ENCODE measurements at regions not wholly inside any gene's neighbourhood (a gene's known extent, or its start where the extent isn't known, plus 50 kb on each side); places are given as distances from the start of the nearest gene placed in this dataset.

DNA sequence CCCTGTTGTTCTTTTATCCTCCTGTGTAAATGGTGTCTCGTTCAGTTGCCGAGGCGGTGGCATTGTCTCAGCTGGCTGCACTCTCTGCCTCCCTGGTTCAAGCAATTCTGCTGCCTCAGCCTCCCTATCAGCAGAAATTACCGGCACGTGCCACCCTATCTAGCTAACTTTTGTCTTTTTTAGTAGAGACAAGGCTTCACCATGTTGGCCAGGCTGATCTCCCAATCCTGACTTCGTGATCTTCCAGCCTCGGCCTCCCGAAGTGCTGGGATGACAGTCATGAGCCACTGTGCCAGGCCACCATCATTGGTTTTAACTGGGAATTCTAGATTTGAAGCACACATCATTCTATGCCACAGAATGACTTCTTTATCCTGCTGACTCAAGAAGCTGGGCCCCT, 175.3 kb upstream of the ALG10B start:
- no peak for TF ChIP-seq EZH2 (IDR thresholded peaks at IDR 0.05; ENCODE audit: low read length)
- TF ChIP-seq, protein P1, sequence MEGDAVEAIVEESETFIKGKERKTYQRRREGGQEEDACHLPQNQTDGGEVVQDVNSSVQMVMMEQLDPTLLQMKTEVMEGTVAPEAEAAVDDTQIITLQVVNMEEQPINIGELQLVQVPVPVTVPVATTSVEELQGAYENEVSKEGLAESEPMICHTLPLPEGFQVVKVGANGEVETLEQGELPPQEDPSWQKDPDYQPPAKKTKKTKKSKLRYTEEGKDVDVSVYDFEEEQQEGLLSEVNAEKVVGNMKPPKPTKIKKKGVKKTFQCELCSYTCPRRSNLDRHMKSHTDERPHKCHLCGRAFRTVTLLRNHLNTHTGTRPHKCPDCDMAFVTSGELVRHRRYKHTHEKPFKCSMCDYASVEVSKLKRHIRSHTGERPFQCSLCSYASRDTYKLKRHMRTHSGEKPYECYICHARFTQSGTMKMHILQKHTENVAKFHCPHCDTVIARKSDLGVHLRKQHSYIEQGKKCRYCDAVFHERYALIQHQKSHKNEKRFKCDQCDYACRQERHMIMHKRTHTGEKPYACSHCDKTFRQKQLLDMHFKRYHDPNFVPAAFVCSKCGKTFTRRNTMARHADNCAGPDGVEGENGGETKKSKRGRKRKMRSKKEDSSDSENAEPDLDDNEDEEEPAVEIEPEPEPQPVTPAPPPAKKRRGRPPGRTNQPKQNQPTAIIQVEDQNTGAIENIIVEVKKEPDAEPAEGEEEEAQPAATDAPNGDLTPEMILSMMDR (optimal IDR thresholded peaks at IDR 0.05 in 1 of 3, IDR thresholded peaks at IDR 0.05 in 1 of 3, conservative IDR thresholded peaks at IDR 0.05 in 1 of 3; ENCODE audit: extremely low read depth in 1 of 3, insufficient read depth in 2 of 3, low read length in 3 of 3), result no peak
- no peak for FAIRE-seq
- H2AFZ ChIP-seq (ENCODE audit: control insufficient read depth, low read length), result no peak overlapping the region
- H3K4me1 ChIP-seq (ENCODE audit: control insufficient read depth, extremely low read depth, insufficient read depth, low read length), result no peaks in the 10 kb centered on the region
- dilution Hi-C loops (cut with MboI; ENCODE audit: extremely low pct_ligation_motif_present, low sequenced_read_pairs), result no loop called here
- H3K4me3 ChIP-seq (ENCODE audit: control insufficient read depth in 2 of 3, extremely low read depth in 1 of 3, insufficient read depth in 2 of 3, low read depth in 1 of 3, low read length in 3 of 3), result no peak overlapping the region
- H3K79me2 ChIP-seq (ENCODE audit: control insufficient read depth, insufficient read depth, low read length), result no peaks in the 10 kb centered on the region
- no peaks in the 10 kb centered on the region for H3K9me3 ChIP-seq (ENCODE audit: control insufficient read depth, low read depth, low read length)
- H3K27me3 ChIP-seq (ENCODE audit: control insufficient read depth, extremely low read depth, insufficient read depth, low read length), result no peaks in the 10 kb centered on the region
- no peak for DNase-seq (ENCODE audit: low read depth, low spot score)
- H3K9me1 ChIP-seq (ENCODE audit: control insufficient read depth, extremely low read depth, insufficient read depth, low read length), result no peaks in the 10 kb centered on the region
- H3K4me2 ChIP-seq (ENCODE audit: control insufficient read depth, extremely low read depth, insufficient read depth, low read depth, low read length), result no peak overlapping the region
- no peak overlapping the region for H3K9ac ChIP-seq (ENCODE audit: control insufficient read depth, extremely low read depth, insufficient read depth, low read length)
- no peaks in the 10 kb centered on the region for H3K36me3 ChIP-seq (ENCODE audit: control insufficient read depth in 2 of 2, extremely low read depth in 1 of 2, insufficient read depth in 2 of 2, low read length in 2 of 2)
- no peaks in the 10 kb centered on the region for H4K20me1 ChIP-seq (ENCODE audit: control insufficient read depth, extremely low read depth, insufficient read depth, low read length)
- H3K27ac ChIP-seq (ENCODE audit: control insufficient read depth, insufficient read depth, low read length), result no peak overlapping the region

GRCh38 chr12:38141861-38142260, 174.7 kb upstream of the ALG10B start:
- peak; percentile 60 for FAIRE-seq
- no peaks in the 10 kb centered on the region for H3K9me3 ChIP-seq (ENCODE audit: control insufficient read depth, low read depth, low read length)
- H3K27ac ChIP-seq (ENCODE audit: control insufficient read depth, insufficient read depth, low read length), result no peak overlapping the region
- DNase-seq (ENCODE audit: low read depth, low spot score), result no peak
- H3K36me3 ChIP-seq (ENCODE audit: control insufficient read depth in 2 of 2, extremely low read depth in 1 of 2, insufficient read depth in 2 of 2, low read length in 2 of 2), result no peaks in the 10 kb centered on the region
- H3K27me3 ChIP-seq (ENCODE audit: control insufficient read depth, extremely low read depth, insufficient read depth, low read length), result no peaks in the 10 kb centered on the region
- H3K9me1 ChIP-seq (ENCODE audit: control insufficient read depth, extremely low read depth, insufficient read depth, low read length), result no peaks in the 10 kb centered on the region
- TF ChIP-seq EZH2 (IDR thresholded peaks at IDR 0.05; ENCODE audit: low read length), result no peak
- TF ChIP-seq, protein P1 (optimal IDR thresholded peaks at IDR 0.05 in 1 of 3, IDR thresholded peaks at IDR 0.05 in 1 of 3, conservative IDR thresholded peaks at IDR 0.05 in 1 of 3; ENCODE audit: extremely low read depth in 1 of 3, insufficient read depth in 2 of 3, low read length in 3 of 3), result no peak
- no peaks in the 10 kb centered on the region for H4K20me1 ChIP-seq (ENCODE audit: control insufficient read depth, extremely low read depth, insufficient read depth, low read length)
- dilution Hi-C loops (cut with MboI; ENCODE audit: extremely low pct_ligation_motif_present, low sequenced_read_pairs), result no loop called here
- H3K9ac ChIP-seq (ENCODE audit: control insufficient read depth, extremely low read depth, insufficient read depth, low read length), result no peak overlapping the region
- no peak overlapping the region for H3K4me2 ChIP-seq (ENCODE audit: control insufficient read depth, extremely low read depth, insufficient read depth, low read depth, low read length)
- H3K4me3 ChIP-seq (ENCODE audit: control insufficient read depth in 2 of 3, extremely low read depth in 1 of 3, insufficient read depth in 2 of 3, low read depth in 1 of 3, low read length in 3 of 3), result no peak overlapping the region
- H2AFZ ChIP-seq (ENCODE audit: control insufficient read depth, low read length), result no peak overlapping the region
- no peaks in the 10 kb centered on the region for H3K79me2 ChIP-seq (ENCODE audit: control insufficient read depth, insufficient read depth, low read length)
- no peaks in the 10 kb centered on the region for H3K4me1 ChIP-seq (ENCODE audit: control insufficient read depth, extremely low read depth, insufficient read depth, low read length)

Data from keratinocyte (primary cell).